Activated CD4-positive, CD25-positive, alpha-beta regulatory T cell treated with anti-CD3 and anti-CD28 coated beads, Interleukin-2, amount 50 U/mL, for 24 hours (primary cell): ENCODE measurements at regions not wholly inside any gene's neighbourhood (a gene's known extent, or its start where the extent isn't known, plus 50 kb on each side); places are given as distances from the start of the nearest gene placed in this dataset.

Experiments used
- ATAC-seq, 2 donors: fragments of 150-1000 bp; cut with Tn5 transposase; one replicate each; pipeline ENCODE4 v1.10.0; 2021; ENCODE audit warnings: mild to moderate bottlenecking in 1 of 2, moderate library complexity in 1 of 2

GRCh38 chr11:28461338-28461737 lies 353.1 kb downstream of the METTL15 start:
- no peak for ATAC-seq

- no peak for ATAC-seq
These were observed 352.2 kb downstream of the METTL15 start for GRCh38 chr11:28460348-28460747.

GRCh38 chr11:28459912-28460311 lies 351.7 kb downstream of the METTL15 start:
- no peak for ATAC-seq

DNA sequence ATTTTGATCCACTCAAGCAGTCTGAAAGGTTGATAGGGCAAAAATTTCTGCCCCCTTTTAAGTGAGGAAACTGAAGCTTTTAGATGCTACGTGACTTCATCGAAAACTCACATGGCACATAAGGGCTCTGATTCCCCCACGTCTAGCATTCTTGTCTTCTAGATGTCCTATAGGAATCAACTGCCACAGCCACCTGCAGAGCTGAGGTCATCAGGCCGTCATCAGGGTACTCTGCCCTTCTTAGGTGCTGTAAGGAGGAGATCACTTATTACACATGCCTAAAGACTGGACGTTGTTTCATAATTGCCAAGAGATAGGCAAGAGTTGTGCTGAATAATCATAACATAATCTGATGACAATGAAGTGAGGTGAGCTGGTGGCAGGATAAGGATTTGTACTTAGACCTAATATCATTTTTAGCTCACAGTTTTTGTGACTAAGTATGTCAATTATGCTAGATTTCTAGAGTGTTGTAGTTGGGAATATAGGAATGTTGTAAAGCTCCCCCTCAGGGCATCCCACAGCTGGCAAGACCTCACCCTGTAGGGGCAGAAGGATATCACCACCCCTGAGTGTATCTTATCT lies 349.4 kb downstream of the METTL15 start:
- no peak for ATAC-seq

- no peak for ATAC-seq
These were observed 340.0 kb downstream of the METTL15 start for GRCh38 chr11:28448186-28448585.

DNA sequence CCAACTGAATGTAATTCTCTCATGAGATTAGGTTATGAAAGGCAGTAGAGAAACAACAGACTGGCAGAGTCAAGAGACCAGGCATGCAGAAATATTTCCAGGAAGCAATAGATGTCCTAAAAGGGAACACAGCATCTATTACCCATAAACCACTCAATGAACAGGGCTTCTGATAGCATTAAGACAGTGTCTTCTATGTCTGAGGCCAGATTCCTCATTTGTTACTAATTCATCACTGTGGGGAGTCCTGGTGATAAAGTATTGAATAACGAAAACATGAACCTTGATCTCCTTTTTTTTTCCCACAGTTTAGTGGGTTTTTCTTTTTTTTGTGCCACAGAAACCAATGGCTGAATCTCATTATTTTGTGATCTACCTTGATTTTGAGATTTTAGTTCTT lies 339.0 kb downstream of the METTL15 start:
- no peak for ATAC-seq

DNA sequence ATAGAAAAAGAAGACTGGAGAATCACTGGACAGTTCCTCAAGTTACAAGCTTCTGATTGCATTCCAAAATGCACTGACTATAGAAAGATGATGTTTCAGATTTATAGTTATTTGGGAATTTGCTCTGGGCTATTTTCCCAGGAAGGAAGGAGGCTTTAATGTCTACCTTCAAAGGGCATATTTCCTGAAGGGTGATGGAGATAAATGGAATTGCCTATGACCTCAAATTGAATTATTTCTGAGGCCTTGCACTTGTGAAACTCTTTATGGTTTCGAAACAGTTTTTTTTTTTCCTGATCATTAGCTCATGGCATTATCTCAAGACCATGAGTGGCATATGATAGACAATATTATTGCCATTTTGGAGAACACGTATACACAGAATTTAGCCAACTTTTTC lies 333.9 kb downstream of the METTL15 start:
- ATAC-seq, result no peak

GRCh38 chr11:28439403-28439802 lies 331.2 kb downstream of the METTL15 start:
- no peak for ATAC-seq

- ATAC-seq, result no peak
These were observed 311.9 kb downstream of the METTL15 start for GRCh38 chr11:28420099-28420498.

DNA sequence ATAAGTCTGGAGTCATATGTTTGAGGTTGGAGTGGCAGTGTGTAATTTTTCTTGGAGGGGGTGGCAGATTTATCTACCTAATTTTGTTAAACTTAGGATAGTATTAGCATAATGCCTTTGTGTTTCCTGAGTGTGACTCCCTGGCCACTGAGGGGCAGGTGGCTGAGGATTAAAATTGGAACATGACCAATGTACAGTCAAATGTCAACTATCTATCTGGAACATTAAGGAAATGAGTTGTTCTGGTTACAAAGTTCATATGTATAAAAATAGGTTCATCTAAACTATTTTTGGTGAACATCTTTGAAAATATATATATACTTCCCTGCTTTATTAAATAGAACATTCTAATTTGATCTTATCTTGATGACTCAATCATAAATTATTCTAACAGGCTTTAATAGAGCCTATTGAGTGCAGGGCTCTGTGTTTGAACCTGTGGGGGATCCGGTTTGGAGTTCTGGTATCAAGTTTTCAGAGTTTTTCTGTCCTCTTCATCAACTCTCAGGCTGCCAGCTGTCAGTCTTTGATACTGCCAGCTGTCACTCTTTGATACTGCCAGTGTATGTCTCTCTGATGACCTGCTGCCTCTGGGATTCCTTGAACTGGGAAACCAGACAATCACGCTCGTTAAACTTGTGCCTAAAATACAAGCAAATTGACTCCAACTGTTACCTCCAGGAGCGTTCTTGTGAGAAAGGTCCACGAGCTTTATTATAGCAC lies 309.6 kb downstream of the METTL15 start:
- ATAC-seq, result no peak

DNA sequence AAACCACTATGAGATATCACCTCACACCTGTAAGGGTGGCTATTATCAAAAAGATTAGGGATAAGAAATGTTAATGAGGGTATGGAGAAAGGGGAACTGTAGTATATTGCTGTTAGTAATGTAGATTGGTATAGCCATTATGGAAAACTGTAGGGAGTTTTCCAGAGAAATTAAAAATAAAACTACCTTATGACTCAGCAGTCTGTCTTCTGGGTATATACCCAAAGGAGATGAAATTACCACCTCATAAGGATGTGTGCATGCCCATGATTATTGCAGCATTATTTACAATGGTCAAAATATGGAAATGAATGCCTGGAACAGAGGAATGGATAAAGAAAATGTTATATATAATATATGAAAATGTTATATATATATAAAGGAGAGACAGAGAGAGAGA lies 303.8 kb downstream of the METTL15 start:
- ATAC-seq, result no peak

DNA sequence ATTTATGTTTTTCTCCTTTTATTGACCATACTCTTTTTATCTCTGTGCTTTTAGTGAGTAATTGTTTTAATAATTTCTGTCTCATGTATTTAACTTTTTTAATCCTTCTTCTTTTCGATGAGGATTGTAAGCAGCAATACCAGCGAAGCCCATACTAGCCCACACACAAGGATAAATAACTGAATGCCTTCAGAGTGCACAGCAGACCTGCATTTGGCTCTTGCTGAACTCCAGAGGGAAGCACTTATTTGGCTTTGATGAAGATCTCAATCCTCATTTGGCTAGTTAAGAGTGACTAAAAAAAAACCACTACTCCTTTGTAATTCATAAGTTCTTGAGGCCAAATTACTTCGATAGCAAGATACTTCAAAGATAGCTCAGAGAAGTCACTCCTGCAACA lies 293.3 kb downstream of the METTL15 start:
- no peak for ATAC-seq

DNA sequence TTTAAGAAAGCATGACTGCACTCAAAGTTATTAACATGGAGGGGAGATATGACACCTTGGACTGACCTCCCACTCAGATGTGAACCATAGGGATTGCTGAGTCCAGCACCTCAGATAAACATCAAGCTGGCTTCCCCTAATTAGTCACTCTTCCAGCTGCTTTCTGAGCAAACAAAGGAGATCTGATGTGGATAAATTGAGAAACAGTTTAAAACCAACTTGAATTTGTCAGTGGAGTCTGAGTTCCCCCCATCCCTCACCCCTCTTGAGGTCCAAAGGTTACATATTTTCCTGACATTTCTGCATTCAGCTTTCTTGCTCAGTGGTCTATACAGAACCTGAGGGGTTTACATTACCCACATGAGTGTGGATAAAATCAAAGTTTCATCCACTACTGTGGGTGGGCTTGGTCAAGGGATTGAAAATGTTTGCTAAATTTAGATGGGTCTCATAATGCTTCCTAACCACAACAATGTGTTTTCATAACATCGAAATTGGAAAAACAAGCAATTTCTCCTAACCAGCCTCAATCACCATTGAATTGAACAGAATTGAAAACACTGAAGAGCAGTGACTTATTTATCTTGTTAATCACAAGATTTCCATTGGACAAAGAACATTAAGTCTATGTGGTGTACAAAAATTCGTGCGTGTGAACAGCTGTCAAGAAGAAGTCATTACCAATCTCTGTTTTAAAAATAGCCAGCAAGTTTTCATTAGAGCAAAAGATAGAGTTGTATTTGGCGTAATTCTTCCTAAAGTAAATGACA lies 292.3 kb downstream of the METTL15 start:
- ATAC-seq, result no peak

GRCh38 chr11:28393348-28393747 lies 285.2 kb downstream of the METTL15 start:
- ATAC-seq, result no peak

DNA sequence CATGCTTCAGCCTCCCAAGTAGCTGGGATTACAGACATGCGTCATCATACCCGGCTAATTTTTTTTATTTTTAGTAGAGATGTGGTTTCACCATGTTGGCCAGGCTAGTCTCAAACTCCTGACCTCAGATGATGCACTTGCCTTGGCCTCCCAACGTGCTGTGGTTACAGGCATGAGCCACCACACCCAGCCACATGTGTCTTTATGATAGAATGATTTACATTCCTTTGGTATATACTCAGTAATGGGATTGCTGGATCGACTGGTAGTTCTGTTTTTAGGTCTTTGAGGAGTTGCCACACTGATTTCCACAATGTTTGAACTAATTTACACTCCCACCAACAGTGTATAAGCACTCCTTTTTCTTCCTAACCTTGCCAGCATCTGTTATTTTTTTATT lies 276.2 kb downstream of the METTL15 start:
- no peak for ATAC-seq

DNA sequence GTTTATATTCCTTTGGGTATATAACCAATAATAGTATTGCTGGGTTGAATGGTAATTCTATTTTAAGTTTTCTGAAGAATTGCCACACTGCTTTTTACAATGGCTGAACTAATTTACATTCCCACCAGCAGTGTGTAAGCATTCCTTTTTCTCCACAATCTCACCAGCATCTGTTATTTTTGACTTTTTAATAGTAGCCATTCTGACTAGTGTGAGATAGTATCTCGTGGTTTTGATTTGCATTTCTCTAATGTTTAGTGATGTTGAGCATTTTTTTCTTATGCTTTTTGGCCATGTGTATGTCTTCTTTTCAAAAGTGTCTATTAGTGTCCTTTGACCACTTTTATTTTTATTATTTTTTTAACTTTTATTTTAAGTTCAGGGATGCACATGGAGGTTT lies 275.3 kb downstream of the METTL15 start:
- no peak for ATAC-seq
